ENCODE measurements at regions not wholly inside any gene's neighbourhood (a gene's known extent, or its start where the extent isn't known, plus 50 kb on each side); places are given as distances from the start of the nearest gene placed in this dataset.

DNA sequence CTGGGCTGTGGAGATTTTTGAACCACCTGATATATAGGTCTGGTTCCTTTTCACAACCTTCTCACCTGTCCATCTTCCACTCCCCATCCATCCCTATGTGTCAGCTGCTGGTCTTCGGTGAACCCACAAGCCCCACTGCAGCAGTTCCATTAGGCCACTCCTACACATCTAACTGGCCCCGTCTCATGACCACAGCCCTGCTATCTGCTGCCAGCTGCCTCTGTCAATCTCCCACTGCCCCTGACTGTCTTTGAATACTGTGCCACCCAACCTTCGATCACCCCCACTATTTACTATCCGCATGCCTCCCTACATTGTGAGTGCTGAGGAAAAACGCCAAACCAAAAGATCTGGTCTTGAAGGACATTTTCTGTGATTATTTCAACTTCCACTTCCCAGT, 795.4 kb downstream of the IGSF11 start:
- no peak for TF ChIP-seq NFRKB (IDR thresholded peaks at IDR 0.05)
- TF ChIP-seq FOXA1 (IDR thresholded peaks at IDR 0.05) = no peak
- no peak for TF ChIP-seq SUZ12 (IDR thresholded peaks at IDR 0.05)
- TF ChIP-seq, protein P1, sequence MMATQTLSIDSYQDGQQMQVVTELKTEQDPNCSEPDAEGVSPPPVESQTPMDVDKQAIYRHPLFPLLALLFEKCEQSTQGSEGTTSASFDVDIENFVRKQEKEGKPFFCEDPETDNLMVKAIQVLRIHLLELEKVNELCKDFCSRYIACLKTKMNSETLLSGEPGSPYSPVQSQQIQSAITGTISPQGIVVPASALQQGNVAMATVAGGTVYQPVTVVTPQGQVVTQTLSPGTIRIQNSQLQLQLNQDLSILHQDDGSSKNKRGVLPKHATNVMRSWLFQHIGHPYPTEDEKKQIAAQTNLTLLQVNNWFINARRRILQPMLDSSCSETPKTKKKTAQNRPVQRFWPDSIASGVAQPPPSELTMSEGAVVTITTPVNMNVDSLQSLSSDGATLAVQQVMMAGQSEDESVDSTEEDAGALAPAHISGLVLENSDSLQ (IDR thresholded peaks at IDR 0.05) = no peak
- TF ChIP-seq FOXK2 (IDR thresholded peaks at IDR 0.05) = no peak
- TF ChIP-seq SP1 (IDR thresholded peaks at IDR 0.05) = no peak
- TF ChIP-seq ZNF384 (IDR thresholded peaks at IDR 0.05) = no peak
